ENCODE measurements at regions not wholly inside any gene's neighbourhood (a gene's known extent, or its start where the extent isn't known, plus 50 kb on each side); places are given as distances from the start of the nearest gene placed in this dataset. TPM values are rescaled to one million over a fixed set of nuclear protein-coding genes. Genes with fewer than 3 reads are reported as not detected.

- CTCF ChIA-PET, result no interaction called here
- no peaks in the 10 kb centered on the region for H3K27me3 Mint-ChIP-seq
Observed at GRCh38 chr9:106798016-106798799, 64.8 kb upstream of the ZNF462 start.

GRCh38 chr9:106799152-106799551, 63.8 kb upstream of the ZNF462 start:
- Mint-ChIP-seq H3K4me1 (no peaks in the 10 kb centered on the region), H3K27me3 (no peaks in the 10 kb centered on the region), H3K4me3 (no peak overlapping the region), H3K36me3 (no peaks in the 10 kb centered on the region), H3K27ac (no peak overlapping the region), H3K9me3 (ENCODE audit: low read depth) (peaks cover 13% of the 10 kb centered on the region)
- CTCF ChIA-PET, result no interaction called here
- ATAC-seq, result no peak
- no peak for DNase-seq

More at GRCh38 chr9:106798016-106798799, 64.8 kb upstream of the ZNF462 start:
- Mint-ChIP-seq H3K4me3 (no peak overlapping the region), H3K36me3 (no peaks in the 10 kb centered on the region), H3K4me1 (no peaks in the 10 kb centered on the region), H3K27ac (no peak overlapping the region), H3K9me3 (ENCODE audit: low read depth) (peaks cover 13% of the 10 kb centered on the region)
- ATAC-seq, result no peak
- no peak for DNase-seq

DNA sequence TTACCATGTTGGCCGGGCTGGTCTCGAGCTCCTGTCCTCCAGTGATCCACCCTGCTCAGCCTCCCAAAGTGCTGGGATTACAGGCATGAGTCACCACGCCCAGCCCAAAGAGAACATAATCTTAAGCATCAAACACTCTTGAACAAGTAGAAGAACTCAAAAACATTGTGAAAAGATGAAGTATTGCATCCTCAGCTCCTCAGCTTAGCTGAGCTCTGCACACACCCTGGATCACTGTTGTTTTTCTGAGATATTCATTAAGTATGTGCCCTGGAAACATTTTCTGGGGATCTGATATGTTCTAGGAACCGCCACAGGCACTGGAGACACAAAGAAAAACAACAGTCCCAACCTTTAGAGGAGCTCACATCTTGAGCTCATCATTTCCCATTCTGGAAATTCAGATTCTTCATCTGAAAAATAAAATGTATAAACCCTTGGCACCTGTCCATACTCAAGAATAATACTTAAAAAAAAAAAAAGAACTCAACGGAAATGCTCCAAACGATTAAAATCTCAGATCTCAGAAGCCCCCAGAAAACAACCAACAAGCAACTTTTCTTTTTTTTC, 62.2 kb upstream of the ZNF462 start:
- ATAC-seq (no peak), DNase-seq (no peak)
- CTCF ChIA-PET, result no interaction called here
- H3K4me3 Mint-ChIP-seq, result no peak overlapping the region
- peaks cover 11% of the 10 kb centered on the region for H3K9me3 Mint-ChIP-seq (ENCODE audit: low read depth)
- no peak overlapping the region for H3K27ac Mint-ChIP-seq
- no peaks in the 10 kb centered on the region for H3K4me1 Mint-ChIP-seq
- H3K36me3 Mint-ChIP-seq, result no peaks in the 10 kb centered on the region
- no peaks in the 10 kb centered on the region for H3K27me3 Mint-ChIP-seq

GRCh38 chr9:106801816-106802215, 61.1 kb upstream of the ZNF462 start:
- Mint-ChIP-seq H3K27ac (no peak overlapping the region), H3K27me3 (no peaks in the 10 kb centered on the region), H3K9me3 (ENCODE audit: low read depth) (peaks cover 13% of the 10 kb centered on the region), H3K4me1 (no peaks in the 10 kb centered on the region), H3K4me3 (no peak overlapping the region), H3K36me3 (no peaks in the 10 kb centered on the region)
- no peak for ATAC-seq
- DNase-seq, result no peak
- CTCF ChIA-PET, result no interaction called here

Small RNA genes lying in the stretch of these regions (microRNA-seq; reads per million reads assigned to microRNA genes)
- gene MIR8081, result not detected
